ENCODE measurements at regions not wholly inside any gene's neighbourhood (a gene's known extent, or its start where the extent isn't known, plus 50 kb on each side); places are given as distances from the start of the nearest gene placed in this dataset.

GRCh38 chr6:78031228-78031627 lies 378.4 kb downstream of the MEI4 start:
- TF ChIP-seq POLR2A (IDR thresholded peaks at IDR 0.05) (no peak), CTCF (IDR thresholded peaks at IDR 0.05) (no peak)
- no peak for DNase-seq (ENCODE audit: low spot score in 2 of 2)
- intact Hi-C loops (cut with DNase I; ENCODE audit: low total_unique reads), result no loop called here
- H3K4me3 ChIP-seq (ENCODE audit: low read depth, poor library complexity, severe bottlenecking), result no peak overlapping the region

DNA sequence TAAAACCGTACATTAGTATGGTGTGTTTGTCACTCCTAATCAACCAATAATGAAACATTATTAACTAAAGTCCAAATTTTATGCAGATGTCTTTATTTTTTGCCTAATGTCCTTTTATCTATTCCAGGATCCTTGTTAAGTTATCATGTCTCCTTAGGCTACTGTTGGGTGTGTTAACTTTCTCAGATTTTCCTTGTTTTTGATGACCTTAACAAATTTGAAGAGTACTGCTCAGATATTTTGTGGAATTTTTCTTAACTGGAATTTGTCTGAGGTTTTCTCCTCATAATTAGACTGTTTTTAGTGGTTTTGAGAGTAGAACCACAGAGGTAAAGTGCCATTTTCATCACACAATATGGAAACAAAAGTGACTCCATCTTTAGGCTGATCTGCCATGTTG lies 406.3 kb downstream of the MEI4 start:
- WGBS, 2 donors, result 81 to 91% methylated on average over 1 of the region's 1 CpG
- TF ChIP-seq CTCF (IDR thresholded peaks at IDR 0.05) (no peak), POLR2A (IDR thresholded peaks at IDR 0.05) (no peak)

GRCh38 chr6:78062993-78063392 lies 410.2 kb downstream of the MEI4 start:
- no peak for DNase-seq (ENCODE audit: low spot score in 2 of 2)
- intact Hi-C loops (cut with DNase I; ENCODE audit: low total_unique reads), result no loop called here
- TF ChIP-seq POLR2A (IDR thresholded peaks at IDR 0.05), result no peak
- no peak for TF ChIP-seq CTCF (IDR thresholded peaks at IDR 0.05)
- whole genome bisulfite sequencing, 2 donors, result 93 to 96% methylated on average over 4 of the region's 4 CpGs
- H3K4me3 ChIP-seq (ENCODE audit: low read depth, poor library complexity, severe bottlenecking), result no peak overlapping the region

More for the DNA sequence above, 406.3 kb downstream of the MEI4 start:
- intact Hi-C loops (cut with DNase I; ENCODE audit: low total_unique reads), result no loop called here
- DNase-seq (ENCODE audit: low spot score in 2 of 2), result no peak
- no peak overlapping the region for H3K4me3 ChIP-seq (ENCODE audit: low read depth, poor library complexity, severe bottlenecking)

GRCh38 chr6:78076371-78076770 lies 423.5 kb downstream of the MEI4 start:
- TF ChIP-seq CTCF (IDR thresholded peaks at IDR 0.05) (no peak), POLR2A (IDR thresholded peaks at IDR 0.05) (no peak)
- intact Hi-C loops (cut with DNase I; ENCODE audit: low total_unique reads), result no loop called here
- no peak for DNase-seq (ENCODE audit: low spot score in 2 of 2)
- H3K4me3 ChIP-seq (ENCODE audit: low read depth, poor library complexity, severe bottlenecking), result no peak overlapping the region
- WGBS, 2 donors, result 91% methylated on average over 5 of the region's 5 CpGs

DNA sequence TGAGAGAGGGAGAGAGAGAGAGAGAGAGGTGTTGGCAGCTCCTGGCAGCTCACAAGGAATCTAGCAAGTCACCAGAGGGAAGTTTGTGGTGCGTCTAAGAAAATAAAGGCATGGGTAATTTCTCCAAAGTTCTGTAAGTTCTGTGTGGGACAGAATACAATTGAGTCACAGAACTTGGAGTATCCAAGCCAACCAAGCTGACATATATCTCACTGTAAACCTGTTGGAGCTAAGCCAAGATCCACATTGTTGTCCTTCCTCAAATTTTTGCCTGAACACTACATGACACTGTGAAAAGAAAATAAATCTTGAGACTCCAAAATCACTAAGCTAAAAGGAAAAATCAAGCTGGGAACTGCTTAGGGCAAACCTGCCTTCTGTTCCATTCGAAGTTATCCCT lies 436.7 kb downstream of the MEI4 start:
- WGBS, 2 donors, result 38 to 42% methylated on average over 2 of the region's 2 CpGs
- DNase-seq (ENCODE audit: low spot score in 2 of 2), result no peak
- no peak overlapping the region for H3K4me3 ChIP-seq (ENCODE audit: low read depth, poor library complexity, severe bottlenecking)
- intact Hi-C loops (cut with DNase I; ENCODE audit: low total_unique reads), result no loop called here
- TF ChIP-seq CTCF (IDR thresholded peaks at IDR 0.05) (no peak), POLR2A (IDR thresholded peaks at IDR 0.05) (no peak)

DNA sequence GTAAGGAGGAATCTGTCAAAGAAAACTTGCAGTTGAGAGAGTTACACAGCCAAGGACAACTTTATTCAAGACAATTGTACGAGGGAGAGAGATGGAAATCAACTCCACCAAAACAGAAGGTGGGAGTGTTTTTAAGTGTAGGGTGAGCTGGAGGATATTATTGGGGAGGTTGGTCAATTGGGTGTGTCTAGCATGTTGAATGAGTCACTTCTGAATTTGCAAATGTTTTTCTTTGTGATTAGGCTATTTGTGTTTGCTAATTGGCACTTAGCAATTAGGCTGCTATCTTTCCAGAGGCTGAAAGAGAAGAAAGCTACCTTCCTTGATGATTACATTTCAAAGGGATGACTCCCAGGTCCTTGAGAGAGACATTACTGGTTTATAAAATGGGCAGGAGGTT lies 441.1 kb downstream of the MEI4 start:
- no peak for DNase-seq (ENCODE audit: low spot score in 2 of 2)
- intact Hi-C loops (cut with DNase I; ENCODE audit: low total_unique reads), result no loop called here
- WGBS, 2 donors, result 38 to 45% methylated on average over 1 of the region's 1 CpG
- TF ChIP-seq POLR2A (IDR thresholded peaks at IDR 0.05), result no peak
- no peak for TF ChIP-seq CTCF (IDR thresholded peaks at IDR 0.05)
- H3K4me3 ChIP-seq (ENCODE audit: low read depth, poor library complexity, severe bottlenecking), result no peak overlapping the region
